ENCODE measurements at regions not wholly inside any gene's neighbourhood (a gene's known extent, or its start where the extent isn't known, plus 50 kb on each side); places are given as distances from the start of the nearest gene placed in this dataset.

DNA sequence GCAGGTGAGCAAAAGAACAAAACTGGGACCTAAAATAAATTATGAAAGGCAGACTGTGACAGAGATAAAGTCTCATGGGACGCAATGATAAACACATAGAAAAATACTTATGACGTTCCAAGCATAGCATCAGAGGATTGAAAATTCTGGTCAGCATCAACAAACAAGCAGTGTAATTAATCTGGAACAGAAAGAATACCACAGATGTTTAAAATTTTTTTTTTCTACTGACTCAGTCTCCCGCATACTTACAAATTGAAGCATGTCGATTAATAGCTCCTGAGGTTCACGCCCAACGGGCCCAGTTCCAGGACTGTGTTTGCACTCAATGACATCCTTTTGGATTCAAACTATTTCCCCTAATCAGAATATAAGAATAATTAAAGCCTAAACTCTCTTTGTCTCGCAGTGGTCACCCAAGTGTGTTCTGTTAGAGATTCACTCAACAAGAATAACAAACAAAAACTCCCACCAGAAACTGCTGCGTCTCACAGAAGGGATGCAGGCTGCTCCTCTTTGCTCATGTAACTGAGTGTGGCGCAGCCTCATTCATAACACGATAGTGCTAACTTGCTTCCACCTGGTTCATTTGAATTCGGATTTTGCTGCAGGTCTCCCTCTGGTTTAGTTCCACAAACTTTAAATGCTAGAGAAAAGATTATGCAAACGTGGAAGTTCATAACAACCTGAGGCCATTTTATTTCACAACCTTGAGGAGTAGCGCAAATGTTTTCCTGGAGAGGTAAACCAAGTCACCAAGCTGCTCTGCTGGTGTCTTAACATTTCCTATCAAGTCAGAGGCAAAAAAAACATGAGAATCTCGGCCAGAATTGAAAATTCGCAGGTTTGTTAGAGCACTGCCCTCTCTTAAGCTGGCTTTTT, 69.0 kb upstream of the CITED2 start:
- TF ChIP-seq, protein P1, sequence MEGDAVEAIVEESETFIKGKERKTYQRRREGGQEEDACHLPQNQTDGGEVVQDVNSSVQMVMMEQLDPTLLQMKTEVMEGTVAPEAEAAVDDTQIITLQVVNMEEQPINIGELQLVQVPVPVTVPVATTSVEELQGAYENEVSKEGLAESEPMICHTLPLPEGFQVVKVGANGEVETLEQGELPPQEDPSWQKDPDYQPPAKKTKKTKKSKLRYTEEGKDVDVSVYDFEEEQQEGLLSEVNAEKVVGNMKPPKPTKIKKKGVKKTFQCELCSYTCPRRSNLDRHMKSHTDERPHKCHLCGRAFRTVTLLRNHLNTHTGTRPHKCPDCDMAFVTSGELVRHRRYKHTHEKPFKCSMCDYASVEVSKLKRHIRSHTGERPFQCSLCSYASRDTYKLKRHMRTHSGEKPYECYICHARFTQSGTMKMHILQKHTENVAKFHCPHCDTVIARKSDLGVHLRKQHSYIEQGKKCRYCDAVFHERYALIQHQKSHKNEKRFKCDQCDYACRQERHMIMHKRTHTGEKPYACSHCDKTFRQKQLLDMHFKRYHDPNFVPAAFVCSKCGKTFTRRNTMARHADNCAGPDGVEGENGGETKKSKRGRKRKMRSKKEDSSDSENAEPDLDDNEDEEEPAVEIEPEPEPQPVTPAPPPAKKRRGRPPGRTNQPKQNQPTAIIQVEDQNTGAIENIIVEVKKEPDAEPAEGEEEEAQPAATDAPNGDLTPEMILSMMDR (IDR thresholded peaks at IDR 0.05; ENCODE audit: unreplicated experiment in 3 of 3), result no peak
- H3K9me3 Mint-ChIP-seq, result no peaks in the 10 kb centered on the region
- H3K27ac Mint-ChIP-seq, result peak overlapping the region in 2 of 3 experiments; percentile 19 to 61
- no peaks in the 10 kb centered on the region for H3K27me3 Mint-ChIP-seq (ENCODE audit: low read depth)
- no peak overlapping the region for H3K4me3 Mint-ChIP-seq
- H3K36me3 Mint-ChIP-seq (ENCODE audit: low read depth), result no peaks in the 10 kb centered on the region
- peaks cover 20% of the 10 kb centered on the region for H3K4me1 Mint-ChIP-seq

GRCh38 chr6:139442188-139442671, 67.8 kb upstream of the CITED2 start:
- TF ChIP-seq, protein P1 (IDR thresholded peaks at IDR 0.05; ENCODE audit: unreplicated experiment in 3 of 3), result no peak
- Mint-ChIP-seq H3K27ac (peak overlapping the region in 2 of 3 experiments; percentile 14 to 43), H3K36me3 (ENCODE audit: low read depth) (no peaks in the 10 kb centered on the region), H3K4me3 (no peak overlapping the region), H3K4me1 (peaks cover 14% of the 10 kb centered on the region), H3K9me3 (no peaks in the 10 kb centered on the region), H3K27me3 (ENCODE audit: low read depth) (no peaks in the 10 kb centered on the region)

DNA sequence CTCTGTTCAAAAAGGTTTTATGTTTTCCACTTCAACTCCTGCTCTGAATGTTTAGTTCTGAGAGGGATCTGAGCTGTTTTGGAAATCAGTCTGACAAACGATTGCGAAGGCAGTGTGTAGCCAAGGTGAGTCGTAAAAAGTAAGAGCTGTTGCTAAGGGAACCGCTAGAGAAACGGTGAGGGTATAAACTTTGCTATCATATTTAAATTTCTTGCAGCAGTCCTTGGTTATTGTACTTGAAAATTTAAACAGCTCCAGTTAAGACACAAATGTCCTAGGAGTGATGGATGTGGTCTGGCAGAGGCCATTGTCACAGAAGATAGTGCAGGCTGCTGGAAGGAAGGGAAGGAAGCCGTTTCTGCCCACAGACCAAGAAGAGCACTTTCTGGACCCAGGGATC, 64.9 kb upstream of the CITED2 start:
- TF ChIP-seq, protein P1 (IDR thresholded peaks at IDR 0.05; ENCODE audit: unreplicated experiment in 3 of 3), result no peak
- peak overlapping the region in 1 of 3 experiments; percentile 3 for H3K27ac Mint-ChIP-seq
- peaks cover 10% of the 10 kb centered on the region for H3K4me1 Mint-ChIP-seq

DNA sequence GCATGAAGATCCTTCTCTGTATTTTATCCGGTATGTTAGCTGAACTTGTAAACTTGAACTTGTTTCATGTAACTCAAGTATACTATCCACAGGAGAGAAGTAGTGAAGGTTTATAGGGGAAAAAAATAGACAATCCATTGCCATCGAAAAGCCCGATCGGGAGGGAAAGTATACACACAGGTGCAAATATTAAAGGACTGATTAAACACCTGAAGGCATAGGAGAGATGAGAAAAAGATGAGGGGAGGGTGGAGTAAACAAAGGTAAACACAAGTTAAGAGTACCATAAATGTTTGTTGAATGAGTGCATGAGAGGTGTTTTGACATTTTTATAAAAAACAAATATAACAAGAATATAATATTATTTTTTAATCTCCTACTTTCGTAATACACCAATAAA, 64.3 kb upstream of the CITED2 start:
- H3K36me3 Mint-ChIP-seq (ENCODE audit: low read depth), result no peaks in the 10 kb centered on the region
- no peaks in the 10 kb centered on the region for H3K9me3 Mint-ChIP-seq
- H3K4me3 Mint-ChIP-seq, result no peak overlapping the region
- no peaks in the 10 kb centered on the region for H3K27me3 Mint-ChIP-seq (ENCODE audit: low read depth)
- TF ChIP-seq, protein P1 (IDR thresholded peaks at IDR 0.05; ENCODE audit: unreplicated experiment in 3 of 3), result no peak
- peaks cover 10% of the 10 kb centered on the region for H3K4me1 Mint-ChIP-seq
- H3K27ac Mint-ChIP-seq, result peak overlapping the region in 1 of 3 experiments; percentile 31

More for the DNA sequence above, 64.9 kb upstream of the CITED2 start:
- Mint-ChIP-seq H3K9me3 (no peaks in the 10 kb centered on the region), H3K36me3 (ENCODE audit: low read depth) (no peaks in the 10 kb centered on the region), H3K27me3 (ENCODE audit: low read depth) (no peaks in the 10 kb centered on the region), H3K4me3 (no peak overlapping the region)

GRCh38 chr6:139436957-139437348, 62.5 kb upstream of the CITED2 start:
- H3K9me3 Mint-ChIP-seq, result no peaks in the 10 kb centered on the region

More at GRCh38 chr6:139436957-139437348, 62.5 kb upstream of the CITED2 start:
- H3K4me1 Mint-ChIP-seq, result no peaks in the 10 kb centered on the region
- no peaks in the 10 kb centered on the region for H3K36me3 Mint-ChIP-seq (ENCODE audit: low read depth)
- no peaks in the 10 kb centered on the region for H3K27me3 Mint-ChIP-seq (ENCODE audit: low read depth)
- TF ChIP-seq, protein P1 (IDR thresholded peaks at IDR 0.05; ENCODE audit: unreplicated experiment in 3 of 3), result no peak
- H3K27ac Mint-ChIP-seq, result no peak overlapping the region
- H3K4me3 Mint-ChIP-seq, result no peak overlapping the region

All from nephron (organoid).